Activated CD4-positive, alpha-beta T cell treated with anti-CD3 and anti-CD28 coated beads, Interleukin-2, amount 10 ng/mL, durations not matched to agents 7 days and 5 days (primary cell): ENCODE measurements at regions not wholly inside any gene's neighbourhood (a gene's known extent, or its start where the extent isn't known, plus 50 kb on each side); places are given as distances from the start of the nearest gene placed in this dataset.
"Not testable (repeated sequence)": the region's sequence is repeated elsewhere in the genome, so short reads cannot be mapped to it uniquely, and the experiment has no call there.

Experiments used
- CTCF ChIA-PET: fragments of 350-600 bp; sonication (Branson Sonifier 250); formaldehyde crosslinking; loops from one replicate; lab custom pipeline; 2021; ENCODE audit warnings: antibody characterized with exemption; lab: Charles Lee
- POLR2A ChIA-PET: fragments of 350-600 bp; sonication (Branson Sonifier 250); formaldehyde crosslinking; loops from one replicate; lab custom pipeline; 2021; ENCODE audit warnings: antibody characterized with exemption; lab: Charles Lee
- DNase-seq: peaks from one replicate; pipeline ENCODE4 v3.0.0-alpha.2; 2020
- H3K27ac Mint-ChIP-seq: one replicate; pipeline ENCODE4 v1.8.0; 2021; ENCODE audit warnings: mild to moderate bottlenecking, moderate library complexity, mixed read lengths
- H3K27me3 Mint-ChIP-seq: one replicate; pipeline ENCODE4 v1.8.0; 2021; ENCODE audit warnings: mixed read lengths
- H3K36me3 Mint-ChIP-seq: one replicate; pipeline ENCODE4 v1.8.0; 2021; ENCODE audit warnings: low read depth, mixed read lengths
- H3K4me1 Mint-ChIP-seq: one replicate; pipeline ENCODE4 v1.8.0; 2021; ENCODE audit warnings: mixed read lengths
- H3K4me3 Mint-ChIP-seq: one replicate; pipeline ENCODE4 v1.8.0; 2021; ENCODE audit warnings: mild to moderate bottlenecking, moderate library complexity, mixed read lengths
- H3K9me3 Mint-ChIP-seq: one replicate; pipeline ENCODE4 v1.8.0; 2021; ENCODE audit warnings: mixed read lengths

DNA sequence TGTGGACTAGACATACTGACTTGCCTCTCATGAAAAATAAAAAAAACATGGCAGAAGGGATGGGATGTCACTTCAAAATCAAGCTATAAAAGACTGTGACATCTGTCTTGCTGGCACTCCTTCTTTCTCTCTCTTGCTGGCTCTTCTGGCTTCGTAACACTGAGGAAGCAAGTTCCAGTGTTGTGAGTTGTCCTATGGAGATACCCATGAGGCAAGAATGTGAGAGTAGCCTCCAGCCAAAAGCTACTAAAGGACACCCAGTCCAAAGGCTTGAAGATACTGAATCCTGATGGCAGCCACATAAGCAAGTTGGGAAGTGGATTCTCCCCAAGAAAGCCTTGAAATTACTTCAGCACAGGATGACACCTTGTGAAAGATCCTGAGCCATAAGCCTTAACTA, 376.1 kb upstream of the TMEFF2 start:
- no peak overlapping the region for H3K4me3 Mint-ChIP-seq
- ChIA-PET CTCF (no interaction called here), POLR2A (no interaction called here)
- H3K27ac Mint-ChIP-seq = no peak overlapping the region
- no peaks in the 10 kb centered on the region for H3K27me3 Mint-ChIP-seq
- DNase-seq = no peak
- H3K9me3 Mint-ChIP-seq = no peaks in the 10 kb centered on the region
- H3K36me3 Mint-ChIP-seq = no peaks in the 10 kb centered on the region
- no peaks in the 10 kb centered on the region for H3K4me1 Mint-ChIP-seq

DNA sequence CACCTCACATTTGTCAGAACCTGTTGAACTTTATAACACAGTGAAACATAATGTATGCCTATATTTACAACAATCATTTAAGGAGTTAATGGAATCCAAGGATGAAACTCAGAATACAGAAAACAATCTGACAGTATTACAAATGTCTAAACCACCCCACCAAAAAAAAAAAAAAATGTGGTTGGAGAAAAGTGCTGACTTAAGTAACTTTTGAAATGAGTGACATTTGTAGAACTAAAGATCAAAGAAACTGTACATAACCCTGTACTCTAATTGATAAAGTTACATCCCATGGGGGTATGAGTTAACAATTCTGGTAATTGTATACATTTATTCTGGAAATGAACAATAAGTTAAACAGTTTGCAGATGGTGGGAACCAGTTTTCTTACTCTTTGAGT, 372.1 kb upstream of the TMEFF2 start:
- no peaks in the 10 kb centered on the region for H3K27me3 Mint-ChIP-seq
- no peak overlapping the region for H3K4me3 Mint-ChIP-seq
- no peak for DNase-seq
- H3K9me3 Mint-ChIP-seq = no peaks in the 10 kb centered on the region
- H3K27ac Mint-ChIP-seq = no peak overlapping the region
- ChIA-PET POLR2A (no interaction called here), CTCF (no interaction called here)
- no peaks in the 10 kb centered on the region for H3K4me1 Mint-ChIP-seq
- H3K36me3 Mint-ChIP-seq = no peaks in the 10 kb centered on the region

DNA sequence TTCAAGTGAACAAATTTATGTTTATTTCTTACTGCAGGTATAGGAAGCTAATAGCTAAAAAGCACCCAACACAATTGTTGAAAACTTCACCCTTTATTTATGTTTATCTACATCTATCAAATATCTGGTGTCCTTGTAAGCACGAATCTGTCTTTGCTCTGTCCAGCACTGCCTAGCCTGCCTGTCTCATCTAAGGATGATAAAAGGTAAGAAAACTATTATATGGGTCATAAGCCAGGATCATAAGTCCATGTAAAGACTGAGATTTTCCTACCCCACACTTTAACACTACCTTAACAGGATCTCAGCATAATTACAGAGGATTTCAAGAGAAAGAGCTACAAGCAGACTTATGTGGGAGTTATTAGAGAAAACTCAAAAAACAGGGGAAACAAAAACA, 365.6 kb upstream of the TMEFF2 start:
- ChIA-PET POLR2A (interaction anchor here (0.6 kb wide), 1 partner anchor 87 kb away, joined by 3 read pairs; no protein-coding TSS in a partner anchor), CTCF (no interaction called here)
- no peaks in the 10 kb centered on the region for H3K27me3 Mint-ChIP-seq
- H3K9me3 Mint-ChIP-seq = no peaks in the 10 kb centered on the region
- no peaks in the 10 kb centered on the region for H3K4me1 Mint-ChIP-seq
- H3K36me3 Mint-ChIP-seq = no peaks in the 10 kb centered on the region
- no peak overlapping the region for H3K27ac Mint-ChIP-seq
- no peak for DNase-seq
- no peak overlapping the region for H3K4me3 Mint-ChIP-seq

DNA sequence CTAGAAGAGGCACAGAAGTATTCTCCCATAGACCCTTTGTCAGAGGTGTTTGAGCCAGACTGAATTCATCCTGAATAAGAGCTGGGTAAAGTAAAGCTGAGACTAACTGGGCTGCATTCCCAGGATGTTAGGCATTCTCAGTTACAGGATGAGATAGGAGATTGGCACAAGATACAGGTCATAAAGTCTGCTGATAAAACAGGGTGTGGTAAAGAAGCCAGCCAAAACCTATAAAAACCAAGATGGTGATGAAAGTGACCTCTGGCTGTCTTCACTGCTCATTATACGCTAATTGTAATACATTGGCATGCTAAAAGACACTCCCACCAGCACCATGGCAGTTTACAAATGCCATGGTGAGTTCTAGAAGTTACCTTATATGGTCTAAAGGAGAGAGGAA, 364.9 kb upstream of the TMEFF2 start:
- ChIA-PET CTCF (no interaction called here), POLR2A (interaction anchor here (0.6 kb wide), 1 partner anchor 86 kb away, joined by 3 read pairs; no protein-coding TSS in a partner anchor)
- Mint-ChIP-seq H3K9me3 (no peaks in the 10 kb centered on the region), H3K4me1 (no peaks in the 10 kb centered on the region), H3K27me3 (no peaks in the 10 kb centered on the region), H3K4me3 (no peak overlapping the region), H3K36me3 (no peaks in the 10 kb centered on the region), H3K27ac (no peak overlapping the region)
- DNase-seq = no peak

DNA sequence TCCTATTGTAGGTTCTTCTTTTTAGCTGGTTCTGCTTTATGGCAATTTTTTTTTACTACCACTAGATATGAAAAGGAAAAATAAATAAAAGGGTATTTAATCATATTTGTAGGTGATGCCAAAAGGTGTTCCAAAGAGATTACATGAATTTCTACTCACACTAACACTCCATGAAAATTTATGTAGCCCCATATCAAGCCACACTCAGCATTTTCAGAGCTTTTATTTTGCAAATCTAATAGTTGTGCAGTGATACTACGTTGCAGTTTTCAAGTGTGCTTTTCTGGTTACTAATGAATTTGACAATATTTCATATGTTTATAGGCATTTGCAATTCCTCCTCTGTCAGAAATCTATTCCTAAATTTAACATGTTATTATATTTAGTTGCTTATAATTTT, 363.9 kb upstream of the TMEFF2 start:
- no peak for DNase-seq
- Mint-ChIP-seq H3K4me1 (no peaks in the 10 kb centered on the region), H3K4me3 (no peak overlapping the region), H3K36me3 (no peaks in the 10 kb centered on the region), H3K9me3 (no peaks in the 10 kb centered on the region), H3K27me3 (no peaks in the 10 kb centered on the region), H3K27ac (no peak overlapping the region)
- POLR2A ChIA-PET = no interaction called here
- CTCF ChIA-PET = no interaction called here

DNA sequence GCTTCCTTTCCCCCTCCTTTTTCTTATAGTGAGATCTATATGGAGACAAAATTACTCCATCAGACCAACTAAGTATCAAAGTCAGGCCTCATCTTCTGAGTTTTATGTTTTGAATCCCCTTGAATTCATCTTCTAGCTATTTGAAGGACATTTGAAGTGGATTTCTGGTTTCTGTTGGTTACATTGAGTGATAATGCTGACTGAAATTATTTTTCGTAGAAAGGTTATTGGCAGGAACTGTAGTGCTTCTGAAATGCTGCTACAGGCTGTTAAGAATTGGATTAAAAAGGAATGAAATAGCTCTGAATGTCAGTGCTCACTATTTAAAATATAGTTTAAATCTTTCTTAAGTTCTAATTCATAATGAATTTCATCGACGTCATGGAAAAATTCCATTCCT, 361.0 kb upstream of the TMEFF2 start:
- POLR2A ChIA-PET = no interaction called here
- H3K4me1 Mint-ChIP-seq = no peaks in the 10 kb centered on the region
- H3K4me3 Mint-ChIP-seq = no peak overlapping the region
- CTCF ChIA-PET = no interaction called here
- H3K9me3 Mint-ChIP-seq = no peaks in the 10 kb centered on the region
- H3K27me3 Mint-ChIP-seq = no peaks in the 10 kb centered on the region
- no peak overlapping the region for H3K27ac Mint-ChIP-seq
- DNase-seq = no peak
- no peaks in the 10 kb centered on the region for H3K36me3 Mint-ChIP-seq

DNA sequence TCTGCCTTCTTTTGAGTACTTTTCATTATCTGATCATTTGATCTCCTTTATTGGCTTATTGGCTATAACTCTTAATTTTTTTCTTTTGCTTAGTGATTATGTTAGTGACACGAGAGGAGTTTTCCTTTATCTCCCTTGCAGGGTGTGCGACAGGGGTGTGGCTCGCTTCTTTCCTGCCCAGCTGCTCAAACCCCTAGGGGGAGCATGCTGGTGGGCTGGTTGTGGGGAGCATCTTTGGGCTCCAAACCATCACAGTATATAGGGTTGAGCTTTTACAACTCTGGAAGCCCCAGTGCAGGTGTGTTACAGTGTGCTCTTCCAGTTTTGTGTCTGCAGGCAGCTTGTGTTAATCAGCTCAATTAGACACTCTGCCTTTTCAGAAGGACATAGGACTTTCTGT, 357.0 kb upstream of the TMEFF2 start:
- POLR2A ChIA-PET = no interaction called here
- no peaks in the 10 kb centered on the region for H3K4me1 Mint-ChIP-seq
- no peak overlapping the region for H3K27ac Mint-ChIP-seq
- no peak for DNase-seq
- no peak overlapping the region for H3K4me3 Mint-ChIP-seq
- H3K9me3 Mint-ChIP-seq = no peaks in the 10 kb centered on the region
- CTCF ChIA-PET = no interaction called here
- no peaks in the 10 kb centered on the region for H3K36me3 Mint-ChIP-seq
- no peaks in the 10 kb centered on the region for H3K27me3 Mint-ChIP-seq

DNA sequence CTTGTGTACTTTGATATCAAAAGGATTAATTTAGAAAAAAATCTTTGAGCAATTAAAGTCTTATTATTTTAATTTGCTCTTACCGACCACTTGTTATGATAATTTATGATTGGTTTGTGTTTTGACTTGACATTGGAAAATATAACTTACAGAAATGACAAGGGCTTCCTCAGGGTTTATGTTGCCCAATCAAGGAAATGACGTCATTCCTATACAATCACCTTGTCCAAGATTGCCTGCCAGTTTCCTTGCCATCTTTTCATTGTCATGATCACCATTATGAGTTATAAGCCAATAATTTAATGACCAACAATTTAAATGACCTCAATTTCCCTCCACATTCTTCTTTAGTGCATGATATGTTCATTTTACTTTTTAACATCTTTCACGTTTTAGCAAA, 351.8 kb upstream of the TMEFF2 start:
- POLR2A ChIA-PET = no interaction called here
- H3K27ac Mint-ChIP-seq = no peak overlapping the region
- no peaks in the 10 kb centered on the region for H3K4me1 Mint-ChIP-seq
- H3K36me3 Mint-ChIP-seq = no peaks in the 10 kb centered on the region
- CTCF ChIA-PET = no interaction called here
- no peaks in the 10 kb centered on the region for H3K27me3 Mint-ChIP-seq
- no peak for DNase-seq
- H3K4me3 Mint-ChIP-seq = no peak overlapping the region
- no peaks in the 10 kb centered on the region for H3K9me3 Mint-ChIP-seq

DNA sequence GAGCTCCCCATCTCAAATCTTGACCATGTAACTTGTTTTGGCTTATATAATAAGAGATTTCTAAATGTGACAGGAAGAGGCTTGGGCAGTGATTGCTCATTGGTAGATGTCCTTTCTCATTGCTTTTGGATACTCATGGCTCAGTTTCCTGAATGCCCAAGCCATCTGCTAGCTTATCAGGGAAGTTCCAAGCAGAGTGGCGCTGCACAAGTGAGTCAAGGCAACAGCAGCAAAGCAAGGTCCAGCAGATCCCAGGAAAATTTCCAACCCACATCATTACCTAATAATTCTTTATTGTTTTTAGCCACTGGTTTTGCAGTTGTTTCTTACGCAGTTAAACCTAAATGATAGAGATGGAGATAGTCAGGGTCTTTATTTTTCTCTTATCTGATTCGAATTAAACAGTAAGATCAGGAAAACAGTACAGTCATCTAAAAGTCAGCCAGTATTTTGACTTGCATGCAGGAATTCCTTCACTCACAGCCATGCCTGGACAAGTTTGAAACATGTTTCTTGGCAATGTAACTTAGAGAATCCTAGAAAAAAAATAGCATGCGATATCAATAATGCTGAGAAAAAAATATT, 349.7 kb upstream of the TMEFF2 start:
- ChIA-PET POLR2A (no interaction called here), CTCF (no interaction called here)
- Mint-ChIP-seq H3K36me3 (no peaks in the 10 kb centered on the region), H3K27ac (no peak overlapping the region), H3K27me3 (no peaks in the 10 kb centered on the region), H3K9me3 (no peaks in the 10 kb centered on the region), H3K4me1 (no peaks in the 10 kb centered on the region), H3K4me3 (no peak overlapping the region)
- no peak for DNase-seq

DNA sequence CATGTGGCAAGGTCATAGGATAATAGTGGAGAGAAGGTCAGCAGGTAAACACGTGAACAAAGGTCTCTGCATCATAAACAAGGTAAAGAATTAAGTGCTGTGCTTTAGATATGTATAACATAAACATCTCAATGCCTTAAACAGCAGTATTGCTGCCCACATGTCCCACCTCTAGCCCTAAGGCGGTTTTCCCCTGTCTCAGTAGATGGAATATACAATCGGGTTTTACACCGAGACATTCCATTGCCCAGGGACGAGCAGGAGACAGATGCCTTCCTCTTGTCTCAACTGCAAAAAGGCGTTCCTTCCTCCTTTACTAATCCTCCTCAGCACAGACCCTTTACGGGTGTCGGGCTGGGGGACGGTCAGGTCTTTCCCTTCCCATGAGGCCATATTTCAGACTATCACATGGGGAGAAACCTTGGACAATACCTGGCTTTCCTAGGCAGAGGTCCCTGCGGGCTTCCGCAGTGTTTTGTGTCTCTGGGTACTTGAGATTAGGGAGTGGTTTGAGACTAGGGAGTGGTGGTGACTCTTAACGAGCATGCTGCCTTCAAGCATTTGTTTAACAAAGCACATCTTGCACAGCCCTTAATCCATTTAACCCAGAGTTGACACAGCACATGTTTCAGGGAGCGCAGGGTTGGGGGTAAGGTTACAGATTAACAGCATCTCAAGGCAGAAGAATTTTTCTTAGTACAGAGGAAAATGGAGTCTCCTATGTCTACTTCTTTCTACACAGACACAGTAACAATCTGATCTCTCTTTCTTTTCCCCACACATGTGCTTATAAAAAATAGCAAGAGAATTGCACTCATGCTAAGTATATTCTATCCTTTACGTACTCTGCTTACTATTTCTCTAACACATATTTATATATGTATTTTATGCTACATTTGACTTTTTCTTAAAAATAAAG, 347.7 kb upstream of the TMEFF2 start:
- H3K4me3 Mint-ChIP-seq, H3K27me3 Mint-ChIP-seq, DNase-seq, H3K9me3 Mint-ChIP-seq, H3K27ac Mint-ChIP-seq, POLR2A ChIA-PET, H3K4me1 Mint-ChIP-seq, H3K36me3 Mint-ChIP-seq, CTCF ChIA-PET: not testable (repeated sequence)

DNA sequence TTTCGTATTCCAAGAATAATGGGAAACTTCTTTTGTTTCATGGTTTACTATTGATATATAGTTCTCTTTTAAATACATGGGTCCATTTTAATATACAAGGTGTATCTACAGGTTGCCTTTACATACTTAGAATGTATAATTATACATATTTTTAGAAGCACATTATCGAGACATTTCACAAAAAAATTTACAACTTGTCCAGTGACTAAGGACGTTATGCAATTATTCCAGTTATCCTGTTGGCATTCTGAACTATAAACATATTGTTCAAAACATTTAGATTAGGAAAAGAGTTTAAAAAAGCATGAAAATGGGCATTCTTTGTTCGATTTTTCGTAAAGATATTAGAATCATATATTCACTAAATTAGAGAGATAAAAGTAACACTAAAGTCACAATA, 344.6 kb upstream of the TMEFF2 start:
- Mint-ChIP-seq H3K27ac (no peak overlapping the region), H3K9me3 (no peaks in the 10 kb centered on the region), H3K27me3 (no peaks in the 10 kb centered on the region), H3K4me3 (no peak overlapping the region), H3K36me3 (no peaks in the 10 kb centered on the region), H3K4me1 (no peaks in the 10 kb centered on the region)
- no peak for DNase-seq
- ChIA-PET POLR2A (no interaction called here), CTCF (no interaction called here)

DNA sequence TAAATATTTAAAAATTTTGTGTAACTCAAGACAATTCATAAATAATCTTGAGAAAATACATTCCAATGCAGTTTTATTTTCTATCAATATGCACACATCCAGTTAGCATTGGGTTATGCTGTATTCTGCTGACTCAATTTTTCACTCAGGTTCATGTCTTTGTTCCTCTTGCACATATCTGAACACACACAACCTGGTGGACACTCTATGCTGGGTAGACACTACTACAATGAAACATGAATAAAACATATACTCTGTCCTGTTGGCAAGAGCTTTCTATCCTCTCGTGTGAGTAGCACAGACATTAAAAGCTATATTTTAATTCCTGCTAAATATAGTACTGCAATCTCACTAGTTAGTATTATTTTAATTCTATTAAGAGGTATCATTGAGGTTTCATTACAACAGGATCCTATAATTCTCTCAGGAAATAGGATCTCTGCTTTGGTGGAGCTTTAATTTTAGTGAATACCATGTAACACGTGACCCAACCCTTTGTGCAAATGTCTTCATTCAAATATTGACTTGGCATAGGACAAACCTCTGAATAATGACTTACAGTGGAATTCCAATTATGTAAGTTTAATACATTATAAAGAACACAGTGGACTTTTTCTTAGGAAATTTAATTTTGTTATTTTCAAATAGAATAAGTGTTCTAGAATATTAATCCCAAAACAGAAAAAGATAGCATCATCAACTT, 342.3 kb upstream of the TMEFF2 start:
- Mint-ChIP-seq H3K4me3 (no peak overlapping the region), H3K9me3 (no peaks in the 10 kb centered on the region), H3K4me1 (no peaks in the 10 kb centered on the region), H3K36me3 (no peaks in the 10 kb centered on the region), H3K27ac (no peak overlapping the region), H3K27me3 (no peaks in the 10 kb centered on the region)
- ChIA-PET CTCF (no interaction called here), POLR2A (no interaction called here)
- DNase-seq = no peak
